LoVo (cell line): ENCODE measurements at regions not wholly inside any gene's neighbourhood (a gene's known extent, or its start where the extent isn't known, plus 50 kb on each side); places are given as distances from the start of the nearest gene placed in this dataset.

Source experiments
- DNase-seq: peaks from one replicate; pipeline ENCODE4 v3.0.0-alpha.2; 2016; ENCODE audit warnings: low spot score

GRCh38 chr10:16360001-16360400, 76.8 kb upstream of the PTER start:
- no peak for DNase-seq

GRCh38 chr10:16360425-16360824, 76.4 kb upstream of the PTER start:
- DNase-seq: no peak

GRCh38 chr10:16361086-16361485, 75.7 kb upstream of the PTER start:
- no peak for DNase-seq

GRCh38 chr10:16363741-16364140, 73.1 kb upstream of the PTER start:
- DNase-seq: no peak

- no peak for DNase-seq
These were observed 69.1 kb upstream of the PTER start for GRCh38 chr10:16367621-16368292.

GRCh38 chr10:16381083-16381482, 55.7 kb upstream of the PTER start:
- peak; percentile 39 for DNase-seq

GRCh38 chr10:16384021-16384420, 52.8 kb upstream of the PTER start:
- DNase-seq: no peak

- no peak for DNase-seq
These were observed 50.0 kb upstream of the PTER start for GRCh38 chr10:16386855-16387254.
